MCF 10A (cell line): ENCODE measurements at regions not wholly inside any gene's neighbourhood (a gene's known extent, or its start where the extent isn't known, plus 50 kb on each side); places are given as distances from the start of the nearest gene placed in this dataset.

Source experiments
- BruUV-seq: library from RNA; stranded (reverse); fragments of 400-500 nt; replicated peaks from 2 replicates; lab custom pipeline; 2021; lab: Mats Ljungman, UMichigan
- CTCF ChIA-PET: fragments of 300-600 bp; sonication (Branson Sonifier 250); formaldehyde crosslinking; extraction: SDS; loops from one replicate; lab custom pipeline; 2021; ENCODE audit warnings: antibody characterized with exemption, inconsistent platforms; lab: Yijun Ruan, JAX
- POLR2A ChIA-PET: fragments of 300-600, 350-650 bp; sonication (Branson Sonifier 250); formaldehyde crosslinking; extraction: SDS; loops from one replicate; lab custom pipeline; 2020; ENCODE audit warnings: antibody characterized with exemption, inconsistent platforms; lab: Yijun Ruan, JAX
- DNase-seq: peaks from one replicate; pipeline ENCODE4 v3.0.0-alpha.2; 2018; ENCODE audit not compliant: unreplicated experiment
- H3K27ac Mint-ChIP-seq: one replicate; pipeline ENCODE4 v1.8.0; 2022; ENCODE audit warnings: mild to moderate bottlenecking, low read depth, mixed read lengths; ENCODE audit not compliant: unreplicated experiment
- H3K27me3 Mint-ChIP-seq: one replicate; pipeline ENCODE4 v1.8.0; 2022; ENCODE audit warnings: mixed read lengths; ENCODE audit not compliant: insufficient read depth, unreplicated experiment
- H3K36me3 Mint-ChIP-seq: one replicate; pipeline ENCODE4 v1.8.0; 2022; ENCODE audit warnings: mild to moderate bottlenecking, moderate library complexity, mixed read lengths; ENCODE audit not compliant: insufficient read depth, unreplicated experiment
- H3K4me1 Mint-ChIP-seq: one replicate; pipeline ENCODE4 v1.8.0; 2022; ENCODE audit warnings: mixed read lengths; ENCODE audit not compliant: insufficient read depth, unreplicated experiment
- H3K4me3 Mint-ChIP-seq: one replicate; pipeline ENCODE4 v1.8.0; 2022; ENCODE audit warnings: mild to moderate bottlenecking, moderate library complexity, mixed read lengths; ENCODE audit not compliant: unreplicated experiment
- H3K9me3 Mint-ChIP-seq: one replicate; pipeline ENCODE4 v1.8.0; 2022; ENCODE audit warnings: mixed read lengths; ENCODE audit not compliant: unreplicated experiment
- CTCF ChIP-seq: fragments of 200-600 bp; IDR thresholded peaks from one replicate; pipeline ENCODE4 v1.8.0; 2022; ENCODE audit warnings: antibody characterized with exemption, mild to moderate bottlenecking; ENCODE audit not compliant: unreplicated experiment
- intact Hi-C: fragments of 100-400 bp; cut with micrococcal nuclease; formaldehyde crosslinking; loops from 2 replicates; pipeline ENCODE4 v1.14.1; 2022

GRCh38 chr4:100591161-100591876 lies 73.5 kb upstream of the EMCN start:
- no peaks in the 10 kb centered on the region for H3K4me1 Mint-ChIP-seq
- intact Hi-C loops = no loop called here
- H3K4me3 Mint-ChIP-seq = no peak overlapping the region
- H3K27me3 Mint-ChIP-seq = no peaks in the 10 kb centered on the region
- TF ChIP-seq CTCF = no peak
- H3K27ac Mint-ChIP-seq = no peak overlapping the region
- CTCF ChIA-PET = no interaction called here
- no TSS peak for BruUV-seq
- no peaks in the 10 kb centered on the region for H3K9me3 Mint-ChIP-seq
- H3K36me3 Mint-ChIP-seq = no peaks in the 10 kb centered on the region
- DNase-seq = no peak
- POLR2A ChIA-PET = interaction anchor here (1.9 kb wide), 1 partner anchor 10 kb away, joined by 7 read pairs; no protein-coding TSS in a partner anchor

GRCh38 chr4:100590325-100590724 lies 72.5 kb upstream of the EMCN start:
- Mint-ChIP-seq H3K27ac (no peak overlapping the region), H3K4me1 (no peaks in the 10 kb centered on the region), H3K27me3 (no peaks in the 10 kb centered on the region), H3K36me3 (no peaks in the 10 kb centered on the region), H3K9me3 (no peaks in the 10 kb centered on the region), H3K4me3 (no peak overlapping the region)
- ChIA-PET CTCF (no interaction called here), POLR2A (interaction anchor here (1.9 kb wide), 1 partner anchor 9 kb away, joined by 7 read pairs; no protein-coding TSS in a partner anchor)
- DNase-seq = no peak
- TF ChIP-seq CTCF = no peak
- intact Hi-C loops = no loop called here
- BruUV-seq = no TSS peak

- BruUV-seq = no TSS peak
- H3K4me3 Mint-ChIP-seq = no peak overlapping the region
- H3K27me3 Mint-ChIP-seq = no peaks in the 10 kb centered on the region
- ChIA-PET CTCF (interaction anchor here (0.6 kb wide), 1 partner anchor 41 kb away, joined by 3 read pairs; no protein-coding TSS in a partner anchor), POLR2A (no interaction called here)
- intact Hi-C loops = no loop called here
- H3K36me3 Mint-ChIP-seq = no peaks in the 10 kb centered on the region
- H3K9me3 Mint-ChIP-seq = peaks cover 7% of the 10 kb centered on the region
- no peaks in the 10 kb centered on the region for H3K4me1 Mint-ChIP-seq
- no peak for DNase-seq
- TF ChIP-seq CTCF = no peak
- no peak overlapping the region for H3K27ac Mint-ChIP-seq
Observed at GRCh38 chr4:100588076-100588475, 70.3 kb upstream of the EMCN start.

- Mint-ChIP-seq H3K36me3 (no peaks in the 10 kb centered on the region), H3K4me1 (peaks cover 22% of the 10 kb centered on the region), H3K9me3 (peaks cover 7% of the 10 kb centered on the region), H3K27ac (no peak overlapping the region), H3K27me3 (no peaks in the 10 kb centered on the region), H3K4me3 (no peak overlapping the region)
- no peak for TF ChIP-seq CTCF
- CTCF ChIA-PET = interaction anchor here (0.7 kb wide), 1 partner anchor 100 kb away, joined by 4 read pairs; no protein-coding TSS in a partner anchor
- DNase-seq = no peak
- intact Hi-C loops = no loop called here
- POLR2A ChIA-PET = interaction anchor here (0.7 kb wide), 1 partner anchor 156 kb away, joined by 3 read pairs; no protein-coding TSS in a partner anchor
- no TSS peak for BruUV-seq
Observed at GRCh38 chr4:100582146-100582545, 64.3 kb upstream of the EMCN start.
